ENCODE measurements at regions not wholly inside any gene's neighbourhood (a gene's known extent, or its start where the extent isn't known, plus 50 kb on each side); places are given as distances from the start of the nearest gene placed in this dataset.
"Not testable (repeated sequence)": the region's sequence is repeated elsewhere in the genome, so short reads cannot be mapped to it uniquely, and the experiment has no call there.

- no peak for DNase-seq
Observed at GRCh38 chr2:84129018-84129417, 330.1 kb downstream of the SUCLG1 start.

GRCh38 chr2:84127812-84128211, 331.3 kb downstream of the SUCLG1 start:
- not testable (repeated sequence) for DNase-seq

- DNase-seq, result no peak
Observed at GRCh38 chr2:84126530-84126929, 332.6 kb downstream of the SUCLG1 start.

- no peak for DNase-seq
Observed at GRCh38 chr2:84126084-84126483, 333.0 kb downstream of the SUCLG1 start.

GRCh38 chr2:84116143-84116542, 342.9 kb downstream of the SUCLG1 start:
- no peak for DNase-seq

GRCh38 chr2:84115173-84115857, 343.8 kb downstream of the SUCLG1 start:
- DNase-seq, result no peak

- not testable (repeated sequence) for DNase-seq
Observed at GRCh38 chr2:84103816-84104527, 355.1 kb downstream of the SUCLG1 start.

GRCh38 chr2:84102274-84102673, 356.8 kb downstream of the SUCLG1 start:
- no peak for DNase-seq

- no peak for DNase-seq
Observed at GRCh38 chr2:84088656-84089055, 370.4 kb downstream of the SUCLG1 start.

GRCh38 chr2:84085562-84085961, 373.5 kb downstream of the SUCLG1 start:
- DNase-seq, result no peak

GRCh38 chr2:84084856-84085255, 374.2 kb downstream of the SUCLG1 start:
- DNase-seq, result no peak

- DNase-seq, result no peak
Observed at GRCh38 chr2:84083984-84084383, 375.1 kb downstream of the SUCLG1 start.

- no peak for DNase-seq
Observed at GRCh38 chr2:84078471-84078870, 380.6 kb downstream of the SUCLG1 start.

GRCh38 chr2:84077496-84077895, 381.6 kb downstream of the SUCLG1 start:
- no peak for DNase-seq

GRCh38 chr2:84071050-84071449, 388.0 kb downstream of the SUCLG1 start:
- DNase-seq, result no peak

GRCh38 chr2:84065857-84066256, 393.2 kb downstream of the SUCLG1 start:
- DNase-seq, result no peak

- DNase-seq, result no peak
Observed at GRCh38 chr2:84057917-84058560, 401.0 kb downstream of the SUCLG1 start.

GRCh38 chr2:84055816-84056215, 403.3 kb downstream of the SUCLG1 start:
- no peak for DNase-seq

GRCh38 chr2:84054577-84054976, 404.5 kb downstream of the SUCLG1 start:
- DNase-seq, result not testable (repeated sequence)

- peak; percentile 35 for DNase-seq
Observed at GRCh38 chr2:84052913-84053312, 406.2 kb downstream of the SUCLG1 start.

GRCh38 chr2:84052043-84052442, 407.0 kb downstream of the SUCLG1 start:
- no peak for DNase-seq

GRCh38 chr2:84048964-84049363, 410.1 kb downstream of the SUCLG1 start:
- no peak for DNase-seq

- DNase-seq, result no peak
Observed at GRCh38 chr2:84041506-84041905, 417.6 kb downstream of the SUCLG1 start.

GRCh38 chr2:84040281-84040680, 418.8 kb downstream of the SUCLG1 start:
- no peak for DNase-seq

Measured in NCI-H187 treated with DMSO at 0.1 percent for 48 hours (cell line).